ENCODE measurements at regions not wholly inside any gene's neighbourhood (a gene's known extent, or its start where the extent isn't known, plus 50 kb on each side); places are given as distances from the start of the nearest gene placed in this dataset.
"Not testable (repeated sequence)": the region's sequence is repeated elsewhere in the genome, so short reads cannot be mapped to it uniquely, and the experiment has no call there.

DNA sequence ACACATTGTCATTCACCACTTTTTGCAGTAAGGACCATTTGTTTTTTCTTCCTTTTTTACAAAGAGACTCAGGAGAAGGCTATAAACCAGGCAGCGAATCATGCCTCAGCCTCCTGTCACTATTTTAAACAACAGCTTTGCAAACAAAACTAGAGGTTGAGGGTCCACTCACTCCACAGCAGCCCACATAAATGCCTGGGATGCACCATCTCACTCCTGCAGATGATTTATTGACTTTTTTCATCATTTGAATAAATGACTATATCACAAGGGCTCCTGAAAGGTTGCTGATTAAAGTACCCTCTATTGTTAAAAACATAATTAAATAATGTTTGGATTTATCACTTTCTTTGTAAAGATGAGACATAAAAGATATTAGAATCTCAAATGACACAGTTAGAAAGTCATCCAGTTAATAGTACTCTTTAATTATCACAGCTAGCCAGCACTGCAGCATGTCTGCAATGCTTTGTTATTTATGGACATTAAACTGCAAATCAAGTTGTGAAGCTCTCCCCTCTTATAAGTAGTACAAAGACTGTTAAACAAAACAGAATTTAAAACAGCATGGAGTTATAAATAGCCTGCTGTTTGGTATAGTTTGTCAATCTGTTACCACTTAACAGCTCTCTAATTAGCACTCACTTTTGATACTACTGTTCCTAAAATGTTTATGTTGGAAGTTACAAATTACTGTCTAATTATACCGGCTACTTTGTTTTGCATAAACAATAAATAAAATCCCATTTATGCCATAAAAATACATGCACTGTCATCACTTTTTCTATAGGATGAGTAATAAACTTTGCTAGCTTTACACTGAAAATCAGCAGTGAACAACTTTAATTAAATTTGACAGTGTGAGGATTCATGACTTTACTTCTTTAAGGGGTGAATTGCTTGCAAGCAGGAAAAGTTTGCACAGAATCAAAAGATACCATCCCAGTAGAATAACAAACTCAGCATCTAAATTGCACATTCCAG is 853.2 kb downstream of the UQCRFS1 start:
- no peak for DNase-seq (ENCODE audit: low spot score)

GRCh38 chr19:28358633-28359032 is 854.3 kb downstream of the UQCRFS1 start:
- no peak for DNase-seq (ENCODE audit: low spot score)

- DNase-seq (ENCODE audit: low spot score): no peak
These were observed 861.2 kb downstream of the UQCRFS1 start for GRCh38 chr19:28351761-28352160.

DNA sequence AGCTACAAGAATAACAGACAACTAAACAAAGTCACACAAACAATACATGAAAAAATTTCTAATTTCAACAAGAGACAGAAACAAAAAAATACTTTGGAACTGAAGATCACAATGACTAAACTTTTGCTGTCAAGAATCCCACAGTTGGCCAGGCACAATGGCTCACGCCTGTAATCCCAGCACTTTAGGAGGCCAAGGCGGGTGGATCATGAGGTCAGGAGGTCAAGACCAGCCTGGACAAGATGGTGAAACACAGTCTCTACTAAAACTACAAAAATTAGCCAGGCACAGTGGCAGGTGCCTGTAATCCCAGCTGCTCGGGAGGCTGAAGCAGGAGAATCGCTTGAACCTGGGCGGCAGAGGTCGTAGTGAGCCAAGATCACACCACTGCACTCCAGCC is 861.6 kb downstream of the UQCRFS1 start:
- not testable (repeated sequence) for DNase-seq (ENCODE audit: low spot score)

DNA sequence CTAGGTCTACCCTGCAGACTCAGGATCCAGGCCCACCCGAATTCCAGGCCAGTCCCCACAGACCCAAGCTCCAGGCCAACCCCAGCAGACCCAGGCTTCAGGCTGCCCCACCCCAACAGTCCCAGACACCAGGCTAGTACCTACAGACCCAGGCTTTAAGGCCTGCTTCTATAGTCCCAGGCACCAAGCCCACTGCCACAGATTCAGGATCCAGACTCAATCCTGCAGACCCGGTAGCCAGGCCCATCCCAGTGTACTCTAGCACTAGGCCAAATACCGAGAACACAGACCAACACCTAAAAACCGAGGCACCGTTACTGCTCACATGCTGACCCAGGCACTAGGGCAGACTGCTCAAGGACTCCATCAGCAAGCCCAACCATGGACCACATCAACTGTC is 862.3 kb downstream of the UQCRFS1 start:
- DNase-seq (ENCODE audit: low spot score): no peak

GRCh38 chr19:28350037-28350436 is 862.9 kb downstream of the UQCRFS1 start:
- DNase-seq (ENCODE audit: low spot score): no peak

GRCh38 chr19:28349604-28350003 is 863.3 kb downstream of the UQCRFS1 start:
- no peak for DNase-seq (ENCODE audit: low spot score)

DNA sequence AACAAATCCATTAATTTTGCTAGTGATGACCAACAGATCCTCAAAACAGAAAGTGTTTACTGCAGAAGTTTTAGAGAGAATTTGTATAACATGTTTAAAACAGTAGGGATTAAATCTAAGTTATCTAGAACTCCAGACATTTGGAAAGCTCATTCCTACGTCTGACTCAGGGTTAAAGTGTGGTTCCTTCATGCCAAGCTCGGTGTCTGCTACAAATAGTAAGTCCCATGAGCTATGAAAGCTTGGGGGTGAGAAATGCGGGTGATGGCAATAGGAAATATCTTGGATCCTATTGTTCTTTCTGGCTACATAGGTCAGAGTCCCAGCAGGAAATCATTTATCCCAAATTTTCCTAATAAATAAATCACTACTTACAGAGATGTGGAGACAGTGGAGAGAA is 867.1 kb downstream of the UQCRFS1 start:
- DNase-seq (ENCODE audit: low spot score): no peak

DNA sequence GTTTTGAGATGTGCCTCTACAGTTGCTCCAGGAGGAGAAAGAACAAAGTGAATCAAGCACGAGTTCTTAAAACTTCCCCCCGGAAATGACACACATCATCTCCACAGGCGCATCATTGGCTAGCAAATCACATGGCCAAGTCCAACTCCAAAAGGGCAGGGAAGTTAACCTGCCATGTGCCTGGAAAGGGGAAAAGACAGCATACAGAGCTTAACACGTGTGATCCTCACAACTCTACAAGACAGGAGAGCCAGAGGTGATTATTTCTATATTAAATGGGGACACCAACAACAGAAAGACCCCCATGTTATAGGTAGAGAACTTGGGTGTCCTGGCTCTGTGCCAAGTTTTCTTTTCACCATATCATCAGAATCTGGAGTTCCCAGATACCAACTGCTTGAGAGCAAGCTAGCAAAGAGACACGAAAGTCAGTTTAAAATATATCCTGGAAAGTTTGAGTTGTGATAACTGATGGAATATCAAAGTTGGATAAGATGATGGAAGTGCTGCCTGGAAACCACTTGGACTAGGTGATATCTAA is 871.1 kb downstream of the UQCRFS1 start:
- no peak for DNase-seq (ENCODE audit: low spot score)

DNA sequence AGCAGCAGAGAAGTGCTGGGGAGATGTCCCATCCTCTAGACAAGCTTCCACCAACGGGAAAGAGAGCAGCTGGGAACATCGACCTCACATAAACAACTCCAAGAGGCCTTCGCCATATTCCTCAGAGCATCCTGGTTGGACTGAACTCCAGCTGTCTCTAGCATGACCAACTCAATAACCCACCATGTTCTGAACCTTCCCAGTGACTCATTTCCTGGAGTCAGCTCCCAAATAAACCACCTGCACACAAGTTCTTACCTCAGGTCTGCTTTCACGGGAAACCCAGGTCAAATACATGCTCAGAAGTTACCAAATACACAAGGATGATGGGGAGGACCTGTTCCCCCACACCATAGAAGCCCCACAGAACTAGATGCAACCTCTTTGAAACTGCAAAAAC is 878.5 kb downstream of the UQCRFS1 start:
- no peak for DNase-seq (ENCODE audit: low spot score)

GRCh38 chr19:28333909-28334308 is 879.0 kb downstream of the UQCRFS1 start:
- no peak for DNase-seq (ENCODE audit: low spot score)

- DNase-seq (ENCODE audit: low spot score): no peak
These were observed 880.1 kb downstream of the UQCRFS1 start for GRCh38 chr19:28332886-28333285.

- no peak for DNase-seq (ENCODE audit: low spot score)
These were observed 880.6 kb downstream of the UQCRFS1 start for GRCh38 chr19:28332351-28332750.

- no peak for DNase-seq (ENCODE audit: low spot score)
These were observed 881.4 kb downstream of the UQCRFS1 start for GRCh38 chr19:28331596-28331995.

GRCh38 chr19:28330831-28331230 is 882.1 kb downstream of the UQCRFS1 start:
- no peak for DNase-seq (ENCODE audit: low spot score)

DNA sequence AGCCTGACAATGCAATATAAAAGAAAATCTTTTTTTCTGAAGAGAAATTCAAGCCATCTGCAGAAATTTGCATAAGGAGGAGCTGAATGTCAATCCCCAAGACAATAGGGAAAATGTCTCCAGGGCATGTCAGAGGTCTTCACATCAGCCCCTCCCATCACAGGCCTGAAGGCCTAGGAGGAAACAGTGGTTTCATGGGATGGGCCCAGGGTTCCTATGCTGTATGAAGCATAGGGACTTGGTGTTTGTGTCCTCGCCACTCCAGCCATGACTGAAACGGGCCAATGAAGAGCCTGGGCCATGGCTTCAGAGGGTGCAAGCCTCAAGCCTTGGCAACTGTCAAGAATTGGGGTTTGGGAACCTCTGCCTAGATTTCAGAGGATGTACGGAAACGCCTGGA is 883.5 kb downstream of the UQCRFS1 start:
- no peak for DNase-seq (ENCODE audit: low spot score)

GRCh38 chr19:28327905-28328304 is 885.0 kb downstream of the UQCRFS1 start:
- no peak for DNase-seq (ENCODE audit: low spot score)

DNA sequence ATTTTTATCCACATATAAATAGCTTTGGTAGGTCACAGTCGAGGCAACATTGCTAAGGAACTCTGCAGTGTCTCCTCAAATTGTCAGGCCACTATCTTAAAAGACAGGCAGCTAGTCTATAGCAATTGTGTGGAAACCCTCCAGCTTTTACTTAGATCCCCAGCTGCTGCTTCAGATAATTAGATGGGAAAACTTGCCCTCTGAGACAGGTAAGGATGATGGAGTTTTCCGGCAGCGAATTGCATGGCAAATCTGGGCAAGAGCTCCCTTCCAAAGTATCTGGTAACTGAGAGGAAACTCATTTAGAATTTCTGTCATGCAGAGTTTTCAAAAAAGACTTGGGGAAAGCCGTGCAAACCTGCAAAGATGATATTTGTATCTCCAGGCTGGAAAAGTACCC is 886.2 kb downstream of the UQCRFS1 start:
- no peak for DNase-seq (ENCODE audit: low spot score)

DNA sequence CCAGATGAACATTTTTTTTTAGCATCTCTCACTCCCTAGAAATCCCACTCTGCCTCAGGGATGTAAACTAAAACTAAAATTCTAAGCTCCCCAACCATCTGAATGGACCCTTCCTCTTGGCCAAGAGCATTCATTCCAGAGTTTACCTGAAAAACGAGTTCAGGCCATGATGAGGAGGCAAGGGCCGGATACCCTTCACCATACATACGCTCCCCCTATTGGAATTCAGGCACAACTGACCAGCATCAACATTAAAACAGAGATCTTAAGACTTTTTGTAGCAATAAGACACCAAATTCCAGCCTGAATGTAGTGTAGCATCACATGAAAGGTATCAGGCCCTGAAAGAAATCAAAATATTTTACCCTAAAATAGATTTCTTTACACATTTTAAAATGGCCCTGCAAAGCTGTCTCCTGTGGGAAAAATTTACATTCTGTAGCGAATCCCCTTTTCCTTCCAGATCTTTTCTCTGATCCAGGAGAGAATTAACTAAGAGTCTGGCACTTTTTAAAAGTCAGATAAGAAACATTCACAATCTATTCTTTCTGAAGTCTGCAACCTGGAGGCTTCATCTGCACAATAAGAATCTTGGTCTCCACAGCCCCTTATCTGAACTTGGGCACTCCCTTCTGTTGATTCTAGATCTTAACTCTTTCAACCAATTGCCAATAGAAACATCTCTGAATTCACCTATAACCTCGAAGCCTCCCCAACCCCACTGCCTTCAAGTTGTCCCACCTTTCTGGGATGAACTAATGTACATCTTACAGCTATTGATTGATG is 888.5 kb downstream of the UQCRFS1 start:
- DNase-seq (ENCODE audit: low spot score): no peak

GRCh38 chr19:28322945-28323344 is 890.0 kb downstream of the UQCRFS1 start:
- DNase-seq (ENCODE audit: low spot score): no peak

- DNase-seq (ENCODE audit: low spot score): no peak
These were observed 890.5 kb downstream of the UQCRFS1 start for GRCh38 chr19:28322491-28322890.

DNA sequence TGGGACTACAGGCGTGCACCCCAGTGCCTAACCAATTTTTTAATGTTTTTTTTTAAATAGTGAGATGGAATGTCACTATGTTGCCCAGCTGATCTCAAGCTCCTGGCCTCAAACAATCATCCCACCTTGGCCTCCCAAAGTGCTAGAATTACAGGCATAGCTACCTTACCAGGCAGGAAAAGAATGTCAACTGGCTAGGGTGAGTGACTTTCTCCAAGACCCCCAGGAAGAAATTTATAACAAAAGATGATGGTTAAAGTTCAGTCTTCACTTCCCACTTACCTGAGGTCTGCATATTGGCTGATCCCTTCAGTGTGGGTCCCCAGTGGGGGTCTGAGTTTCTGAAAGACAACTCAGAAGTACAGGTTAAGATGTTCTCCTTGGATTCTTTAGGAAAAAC is 893.0 kb downstream of the UQCRFS1 start:
- no peak for DNase-seq (ENCODE audit: low spot score)

- DNase-seq (ENCODE audit: low spot score): no peak
These were observed 893.7 kb downstream of the UQCRFS1 start for GRCh38 chr19:28319227-28319626.
